GM12873 (cell line): ENCODE measurements at regions not wholly inside any gene's neighbourhood (a gene's known extent, or its start where the extent isn't known, plus 50 kb on each side); places are given as distances from the start of the nearest gene placed in this dataset.

Experiments
- CTCF ChIP-seq: IDR thresholded peaks from 2 replicates; pipeline ENCODE4 v1.5.1; 2012; ENCODE audit warnings: low read depth, mild to moderate bottlenecking, moderate library complexity, low read length, control low read depth; ENCODE audit not compliant: insufficient read depth; ENCODE audit errors: missing control alignments

GRCh38 chr3:30069056-30069455, 537.3 kb upstream of the TGFBR2 start:
- TF ChIP-seq CTCF = no peak

- TF ChIP-seq CTCF = no peak
These were observed 533.4 kb upstream of the TGFBR2 start for GRCh38 chr3:30073040-30073439.

- no peak for TF ChIP-seq CTCF
These were observed 532.8 kb upstream of the TGFBR2 start for GRCh38 chr3:30073622-30074021.

- TF ChIP-seq CTCF = no peak
These were observed 530.9 kb upstream of the TGFBR2 start for GRCh38 chr3:30075514-30075913.

GRCh38 chr3:30076899-30077298, 529.5 kb upstream of the TGFBR2 start:
- no peak for TF ChIP-seq CTCF

- TF ChIP-seq CTCF = no peak
These were observed 528.7 kb upstream of the TGFBR2 start for GRCh38 chr3:30077746-30078145.

GRCh38 chr3:30078736-30079135, 527.7 kb upstream of the TGFBR2 start:
- no peak for TF ChIP-seq CTCF
